Vagina (tissue), 2 donors: ENCODE measurements at regions not wholly inside any gene's neighbourhood (a gene's known extent, or its start where the extent isn't known, plus 50 kb on each side); places are given as distances from the start of the nearest gene placed in this dataset.

Source experiments
- DNase-seq, 2 donors: peaks; one replicate each; pipeline ENCODE4 v3.0.0-alpha.2; 2017; ENCODE audit errors: extremely low spot score in 2 of 2
- H3K27ac ChIP-seq: fragments of 200-600 bp; sonication (generic); one replicate; pipeline ENCODE4 v1.5.1; 2019
- H3K27me3 ChIP-seq: fragments of 200-600 bp; sonication (generic); one replicate; pipeline ENCODE4 v1.5.1; 2019
- H3K36me3 ChIP-seq, 2 donors: fragments of 200-600 bp; sonication (generic); one replicate each; pipeline ENCODE4 v1.5.1; 2017 to 2019
- H3K4me1 ChIP-seq: fragments of 200-600 bp; sonication (generic); one replicate; pipeline ENCODE4 v1.5.1; 2019
- H3K4me3 ChIP-seq, 2 donors: fragments of 200-600 bp; sonication (generic); 1 replicate in 1 of 2; 2 replicates in 1 of 2; pipeline ENCODE4 v1.5.1; 2016 to 2019
- H3K9me3 ChIP-seq: fragments of 200-600 bp; sonication (generic); one replicate; pipeline ENCODE4 v1.5.1; 2019
- CTCF ChIP-seq, 3 experiments: fragments of 450-650 bp in 2 of 3; fragments of 200-600 bp in 1 of 3; sonication (generic) in 1 of 3; IDR thresholded peaks; one replicate each; pipeline ENCODE4 v1.5.1; 2017 to 2019; ENCODE audit warnings: antibody characterized with exemption in 3 of 3, mild to moderate bottlenecking in 2 of 3, moderate library complexity in 2 of 3
- POLR2A ChIP-seq, 2 donors: fragments of 450-650 bp; IDR thresholded peaks; one replicate each; pipeline ENCODE4 v1.6.1; 2017; ENCODE audit warnings: antibody characterized with exemption in 2 of 2, mild to moderate bottlenecking in 2 of 2, moderate library complexity in 2 of 2
- POLR2AphosphoS5 ChIP-seq, 2 donors: sonication (generic); formaldehyde crosslinking; IDR thresholded peaks; one replicate each; pipeline ENCODE4 v1.9.0; 2017; ENCODE audit warnings: antibody characterized with exemption in 2 of 2, mild to moderate bottlenecking in 2 of 2, low read depth in 1 of 2; ENCODE audit not compliant: insufficient read depth in 1 of 2
- intact Hi-C: fragments of 100-400 bp; cut with DNase I; formaldehyde crosslinking; loops from one replicate; pipeline ENCODE4 v1.15.1; 2023

GRCh38 chr5:56640763-56641406, 174.5 kb upstream of the MAP3K1 start:
- H3K9me3 ChIP-seq, result no peaks in the 10 kb centered on the region
- no peaks in the 10 kb centered on the region for H3K36me3 ChIP-seq
- no peak for TF ChIP-seq CTCF (IDR thresholded peaks at IDR 0.05)
- no peak for TF ChIP-seq POLR2A (IDR thresholded peaks at IDR 0.05)
- TF ChIP-seq POLR2AphosphoS5 (IDR thresholded peaks at IDR 0.05; ENCODE audit: insufficient read depth in 1 of 2, low read depth in 1 of 2), result peak in 1 of 2 donors; percentile 50
- DNase-seq, result no peak
- H3K27me3 ChIP-seq, result no peaks in the 10 kb centered on the region
- H3K27ac ChIP-seq, result no peak overlapping the region
- peaks cover 22% of the 10 kb centered on the region for H3K4me1 ChIP-seq
- H3K4me3 ChIP-seq, result no peak overlapping the region
- intact Hi-C loops, result no loop called here

- Histone ChIP-seq H3K4me3 (no peak overlapping the region), H3K4me1 (peaks cover 22% of the 10 kb centered on the region), H3K27me3 (no peaks in the 10 kb centered on the region), H3K27ac (no peak overlapping the region), H3K9me3 (no peaks in the 10 kb centered on the region), H3K36me3 (no peaks in the 10 kb centered on the region)
- no peak for DNase-seq
- no peak for TF ChIP-seq POLR2AphosphoS5 (IDR thresholded peaks at IDR 0.05; ENCODE audit: insufficient read depth in 1 of 2, low read depth in 1 of 2)
- TF ChIP-seq CTCF (IDR thresholded peaks at IDR 0.05), result no peak
- TF ChIP-seq POLR2A (IDR thresholded peaks at IDR 0.05), result no peak
- intact Hi-C loops, result no loop called here
These were observed 175.9 kb upstream of the MAP3K1 start for GRCh38 chr5:56639476-56639875.

GRCh38 chr5:56638768-56639238, 176.5 kb upstream of the MAP3K1 start:
- intact Hi-C loops, result no loop called here
- Histone ChIP-seq H3K36me3 (no peaks in the 10 kb centered on the region), H3K4me3 (no peak overlapping the region), H3K9me3 (no peaks in the 10 kb centered on the region), H3K27me3 (no peaks in the 10 kb centered on the region), H3K27ac (peak overlapping the region; percentile 50), H3K4me1 (peaks cover 22% of the 10 kb centered on the region)
- no peak for DNase-seq
- TF ChIP-seq POLR2AphosphoS5 (IDR thresholded peaks at IDR 0.05; ENCODE audit: insufficient read depth in 1 of 2, low read depth in 1 of 2) (peak in 1 of 2 donors; percentile 55), POLR2A (IDR thresholded peaks at IDR 0.05) (no peak)

GRCh38 chr5:56638061-56638621, 177.2 kb upstream of the MAP3K1 start:
- Histone ChIP-seq H3K36me3 (no peaks in the 10 kb centered on the region), H3K27me3 (no peaks in the 10 kb centered on the region), H3K4me1 (peaks cover 22% of the 10 kb centered on the region), H3K4me3 (no peak overlapping the region), H3K27ac (peak overlapping the region; percentile 50), H3K9me3 (no peaks in the 10 kb centered on the region)
- DNase-seq, result no peak
- intact Hi-C loops, result no loop called here
- TF ChIP-seq POLR2A (IDR thresholded peaks at IDR 0.05), result no peak
- no peak for TF ChIP-seq POLR2AphosphoS5 (IDR thresholded peaks at IDR 0.05; ENCODE audit: insufficient read depth in 1 of 2, low read depth in 1 of 2)
- TF ChIP-seq CTCF (IDR thresholded peaks at IDR 0.05), result no peak

- Histone ChIP-seq H3K4me1 (peaks cover 22% of the 10 kb centered on the region), H3K4me3 (no peak overlapping the region), H3K27me3 (no peaks in the 10 kb centered on the region), H3K36me3 (no peaks in the 10 kb centered on the region), H3K9me3 (no peaks in the 10 kb centered on the region), H3K27ac (no peak overlapping the region)
- no peak for TF ChIP-seq POLR2AphosphoS5 (IDR thresholded peaks at IDR 0.05; ENCODE audit: insufficient read depth in 1 of 2, low read depth in 1 of 2)
- TF ChIP-seq CTCF (IDR thresholded peaks at IDR 0.05), result no peak
- no peak for TF ChIP-seq POLR2A (IDR thresholded peaks at IDR 0.05)
- intact Hi-C loops, result no loop called here
- DNase-seq, result no peak
These were observed 177.9 kb upstream of the MAP3K1 start for GRCh38 chr5:56637321-56637920.
